Activated CD4-positive, alpha-beta memory T cell treated with anti-CD3 and anti-CD28 coated beads for 36 hours (primary cell): ENCODE measurements at regions not wholly inside any gene's neighbourhood (a gene's known extent, or its start where the extent isn't known, plus 50 kb on each side); places are given as distances from the start of the nearest gene placed in this dataset.
"Not testable (repeated sequence)": the region's sequence is repeated elsewhere in the genome, so short reads cannot be mapped to it uniquely, and the experiment has no call there.

Experiments
- CTCF ChIA-PET: fragments of 350-600 bp; sonication (Branson Sonifier 250); formaldehyde crosslinking; loops from one replicate; lab custom pipeline; 2021; ENCODE audit warnings: antibody characterized with exemption, inconsistent platforms; lab: Charles Lee
- POLR2A ChIA-PET: fragments of 350-600 bp; sonication (Branson Sonifier 250); formaldehyde crosslinking; loops from one replicate; lab custom pipeline; 2021; ENCODE audit warnings: antibody characterized with exemption; lab: Charles Lee
- DNase-seq: peaks from one replicate; pipeline ENCODE4 v3.0.0-alpha.2; 2020
- H3K27ac Mint-ChIP-seq: one replicate; pipeline ENCODE4 v1.8.0; 2021; ENCODE audit warnings: mixed read lengths
- H3K27me3 Mint-ChIP-seq: one replicate; pipeline ENCODE4 v1.8.0; 2021; ENCODE audit warnings: mixed read lengths
- H3K36me3 Mint-ChIP-seq: one replicate; pipeline ENCODE4 v1.8.0; 2021; ENCODE audit warnings: mixed read lengths
- H3K4me1 Mint-ChIP-seq: one replicate; pipeline ENCODE4 v1.8.0; 2021; ENCODE audit warnings: low read depth, mixed read lengths
- H3K4me3 Mint-ChIP-seq: one replicate; pipeline ENCODE4 v1.8.0; 2021; ENCODE audit warnings: mild to moderate bottlenecking, mixed read lengths
- H3K9me3 Mint-ChIP-seq: one replicate; pipeline ENCODE4 v1.8.0; 2021; ENCODE audit warnings: mixed read lengths
- intact Hi-C: fragments of 100-400 bp; cut with micrococcal nuclease; formaldehyde crosslinking; loops from one replicate; pipeline ENCODE4 v1.15.1; 2023

DNA sequence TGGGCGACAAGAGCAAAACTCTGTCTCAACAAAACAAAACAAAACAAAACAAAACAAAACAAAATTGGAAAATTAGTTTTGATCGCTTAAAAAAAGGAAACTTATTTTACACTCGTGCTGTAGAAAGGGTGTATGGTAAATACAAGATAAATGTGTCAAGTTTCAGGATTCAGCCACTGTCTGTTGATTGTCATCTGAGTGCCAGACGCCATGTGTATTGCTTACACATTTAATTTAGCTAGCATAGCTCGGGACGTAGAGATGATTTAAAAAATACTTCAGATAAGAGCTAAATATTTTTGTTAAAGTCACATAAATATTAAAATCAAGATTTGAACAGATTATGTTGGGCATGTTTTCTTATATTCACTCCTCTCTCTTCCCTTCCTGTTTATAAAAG, 568.1 kb upstream of the ZNF804A start:
- Mint-ChIP-seq H3K9me3 (peaks cover 2% of the 10 kb centered on the region), H3K4me1 (no peaks in the 10 kb centered on the region), H3K4me3 (no peak overlapping the region), H3K27me3 (no peaks in the 10 kb centered on the region), H3K36me3 (no peaks in the 10 kb centered on the region), H3K27ac (no peak overlapping the region)
- intact Hi-C loops, result no loop called here
- DNase-seq, result no peak
- ChIA-PET POLR2A (no interaction called here), CTCF (no interaction called here)

DNA sequence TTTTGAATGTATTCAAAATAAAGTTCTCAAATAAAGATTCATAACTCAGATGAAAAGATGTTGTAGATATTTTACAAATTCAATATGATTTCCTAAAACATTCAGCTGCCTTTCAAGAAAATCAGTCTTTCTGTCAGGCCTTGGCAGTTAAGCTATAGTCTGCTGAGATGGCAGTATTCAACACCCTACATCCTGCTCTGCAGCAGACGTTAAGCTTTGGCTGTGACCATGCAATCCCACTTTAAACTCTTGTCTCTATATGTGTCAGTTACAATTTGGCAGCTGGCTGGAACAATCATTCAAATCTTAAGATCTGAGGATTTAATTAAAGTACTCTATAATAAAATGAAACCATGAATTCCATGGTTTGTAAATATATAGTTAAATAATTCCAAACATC, 567.3 kb upstream of the ZNF804A start:
- no peaks in the 10 kb centered on the region for H3K4me1 Mint-ChIP-seq
- H3K27me3 Mint-ChIP-seq, result no peaks in the 10 kb centered on the region
- H3K9me3 Mint-ChIP-seq, result peaks cover 2% of the 10 kb centered on the region
- ChIA-PET POLR2A (no interaction called here), CTCF (no interaction called here)
- H3K27ac Mint-ChIP-seq, result no peak overlapping the region
- no peak overlapping the region for H3K4me3 Mint-ChIP-seq
- intact Hi-C loops, result no loop called here
- DNase-seq, result no peak
- H3K36me3 Mint-ChIP-seq, result no peaks in the 10 kb centered on the region

- Mint-ChIP-seq H3K4me3 (no peak overlapping the region), H3K36me3 (no peaks in the 10 kb centered on the region), H3K27ac (no peak overlapping the region), H3K27me3 (no peaks in the 10 kb centered on the region), H3K9me3 (peaks cover 2% of the 10 kb centered on the region), H3K4me1 (no peaks in the 10 kb centered on the region)
- no peak for DNase-seq
- POLR2A ChIA-PET, result no interaction called here
- CTCF ChIA-PET, result no interaction called here
- intact Hi-C loops, result no loop called here
These were observed 566.8 kb upstream of the ZNF804A start for GRCh38 chr2:184031402-184032147.

DNA sequence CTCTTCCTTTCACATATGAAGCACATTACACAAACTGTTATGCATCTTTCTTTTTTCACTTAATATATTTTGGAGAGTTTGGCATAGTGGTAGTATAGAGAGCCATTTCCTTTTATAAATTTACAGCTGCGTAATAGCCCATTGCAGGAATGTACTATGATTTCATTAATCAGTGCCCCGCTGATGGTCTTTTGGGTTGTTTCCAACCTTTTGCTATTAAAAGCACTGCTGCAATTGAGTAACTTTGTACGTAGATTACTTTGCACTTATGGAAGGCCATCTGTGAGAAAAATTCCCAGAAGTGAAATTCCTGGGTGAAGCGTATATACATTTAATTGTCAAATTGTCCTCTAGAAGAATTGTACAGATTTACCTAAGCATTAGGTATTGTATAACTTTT, 565.3 kb upstream of the ZNF804A start:
- H3K27me3 Mint-ChIP-seq, result no peaks in the 10 kb centered on the region
- ChIA-PET POLR2A (no interaction called here), CTCF (no interaction called here)
- H3K4me1 Mint-ChIP-seq, result no peaks in the 10 kb centered on the region
- no peak overlapping the region for H3K4me3 Mint-ChIP-seq
- H3K36me3 Mint-ChIP-seq, result no peaks in the 10 kb centered on the region
- H3K9me3 Mint-ChIP-seq, result no peaks in the 10 kb centered on the region
- no peak overlapping the region for H3K27ac Mint-ChIP-seq
- intact Hi-C loops, result no loop called here
- DNase-seq, result no peak

DNA sequence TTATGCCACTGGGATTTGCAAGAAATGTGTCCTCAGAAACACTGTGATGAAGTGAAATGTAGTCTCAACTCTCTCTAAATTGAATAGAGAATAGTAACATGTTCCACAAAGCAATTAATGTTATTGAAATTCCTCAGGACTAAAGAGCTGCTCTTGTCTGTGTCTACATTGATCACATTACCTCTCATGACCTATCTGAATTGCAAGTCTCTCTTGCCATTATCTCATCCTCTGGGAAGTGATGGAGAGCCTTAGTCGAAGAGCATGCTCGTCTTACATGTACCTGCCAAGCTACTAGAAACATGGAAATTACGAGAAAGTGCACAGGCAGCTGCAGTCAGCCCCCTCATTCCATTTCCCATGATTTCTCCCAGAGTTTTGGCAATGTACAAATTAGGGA, 561.1 kb upstream of the ZNF804A start:
- Mint-ChIP-seq H3K4me3 (no peak overlapping the region), H3K36me3 (no peaks in the 10 kb centered on the region), H3K27me3 (no peaks in the 10 kb centered on the region), H3K27ac (no peak overlapping the region), H3K9me3 (peaks cover 2% of the 10 kb centered on the region), H3K4me1 (no peaks in the 10 kb centered on the region)
- ChIA-PET POLR2A (no interaction called here), CTCF (no interaction called here)
- DNase-seq, result no peak
- intact Hi-C loops, result no loop called here

GRCh38 chr2:184039493-184039892, 558.8 kb upstream of the ZNF804A start:
- no peak overlapping the region for H3K27ac Mint-ChIP-seq
- H3K9me3 Mint-ChIP-seq, result peaks cover 2% of the 10 kb centered on the region
- DNase-seq, result no peak
- ChIA-PET CTCF (no interaction called here), POLR2A (no interaction called here)
- no peaks in the 10 kb centered on the region for H3K27me3 Mint-ChIP-seq
- no peaks in the 10 kb centered on the region for H3K4me1 Mint-ChIP-seq
- no peaks in the 10 kb centered on the region for H3K36me3 Mint-ChIP-seq
- intact Hi-C loops, result no loop called here
- H3K4me3 Mint-ChIP-seq, result no peak overlapping the region

DNA sequence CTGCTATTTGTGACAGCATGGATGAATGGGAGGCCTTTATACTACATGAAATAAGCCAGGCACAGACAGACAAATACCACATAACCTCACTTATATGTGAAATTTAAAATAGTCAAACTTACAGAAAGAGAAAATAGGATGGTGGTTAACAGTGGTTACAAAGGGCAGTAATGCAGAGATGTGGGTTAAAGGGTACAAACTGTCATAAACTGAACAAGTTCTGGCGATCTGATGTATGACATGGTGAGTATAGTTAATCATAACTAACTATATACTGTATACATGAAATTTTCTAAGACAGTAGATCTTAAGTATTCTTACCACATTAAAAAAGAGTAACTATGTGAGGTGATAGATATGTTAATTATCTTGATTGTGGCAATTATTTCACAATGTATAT, 558.1 kb upstream of the ZNF804A start:
- Mint-ChIP-seq H3K36me3 (no peaks in the 10 kb centered on the region), H3K9me3 (peaks cover 2% of the 10 kb centered on the region), H3K4me3 (no peak overlapping the region), H3K27ac (no peak overlapping the region), H3K27me3 (no peaks in the 10 kb centered on the region), H3K4me1 (no peaks in the 10 kb centered on the region)
- POLR2A ChIA-PET, result no interaction called here
- no peak for DNase-seq
- intact Hi-C loops, result no loop called here
- CTCF ChIA-PET, result interaction anchor here (0.9 kb wide), 1 partner anchor 9 kb away, joined by 3 read pairs; no protein-coding TSS in a partner anchor

DNA sequence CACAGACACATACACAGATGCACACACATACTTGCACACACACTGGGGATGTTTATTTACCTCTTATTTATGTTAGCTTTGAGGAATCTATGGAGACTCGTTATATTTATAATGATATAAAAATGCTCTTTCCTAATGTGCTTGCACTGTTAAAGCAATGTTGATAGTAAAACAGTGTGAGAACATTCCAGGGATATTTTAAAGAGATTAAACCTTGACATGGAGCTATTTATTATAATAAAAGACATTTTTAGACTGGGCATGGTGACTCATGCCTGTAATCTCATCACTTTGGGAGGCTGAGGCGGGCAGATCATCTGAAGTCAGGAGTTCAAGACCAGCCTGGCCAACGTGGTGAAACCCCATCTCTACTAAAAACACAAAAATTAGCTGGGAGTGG, 557.3 kb upstream of the ZNF804A start:
- Mint-ChIP-seq H3K27me3 (no peaks in the 10 kb centered on the region), H3K4me1 (no peaks in the 10 kb centered on the region), H3K9me3 (peaks cover 2% of the 10 kb centered on the region), H3K4me3 (no peak overlapping the region), H3K27ac (no peak overlapping the region), H3K36me3 (no peaks in the 10 kb centered on the region)
- intact Hi-C loops, result no loop called here
- ChIA-PET POLR2A (no interaction called here), CTCF (interaction anchor here (0.9 kb wide), 1 partner anchor 8 kb away, joined by 3 read pairs; no protein-coding TSS in a partner anchor)
- DNase-seq, result no peak

- intact Hi-C loops, result no loop called here
- peaks cover 2% of the 10 kb centered on the region for H3K9me3 Mint-ChIP-seq
- H3K36me3 Mint-ChIP-seq, result no peaks in the 10 kb centered on the region
- H3K4me1 Mint-ChIP-seq, result no peaks in the 10 kb centered on the region
- no peak overlapping the region for H3K4me3 Mint-ChIP-seq
- H3K27ac Mint-ChIP-seq, result no peak overlapping the region
- no peaks in the 10 kb centered on the region for H3K27me3 Mint-ChIP-seq
- POLR2A ChIA-PET, result no interaction called here
- DNase-seq, result no peak
- CTCF ChIA-PET, result no interaction called here
These were observed 556.6 kb upstream of the ZNF804A start for GRCh38 chr2:184041777-184042176.

DNA sequence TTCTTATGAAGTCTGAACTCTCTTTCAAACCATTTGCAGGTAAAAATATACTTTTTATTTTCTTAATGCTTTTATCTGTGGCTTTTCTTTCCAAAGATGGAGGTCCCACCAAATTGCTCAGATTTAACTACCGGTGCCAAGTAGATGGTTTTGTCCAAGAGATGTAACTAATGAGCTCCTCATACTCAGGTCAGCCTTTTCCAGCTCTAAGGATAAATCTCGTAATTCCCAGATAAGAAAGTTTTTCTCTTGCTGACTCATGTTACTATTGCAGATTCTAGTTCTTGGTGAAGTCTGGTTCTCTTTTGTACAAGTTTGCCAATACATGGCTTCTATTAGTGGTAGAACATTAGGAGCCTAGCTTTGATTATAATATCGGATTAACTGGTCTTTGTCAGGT, 550.8 kb upstream of the ZNF804A start:
- H3K9me3 Mint-ChIP-seq, result peaks cover 3% of the 10 kb centered on the region
- ChIA-PET CTCF (no interaction called here), POLR2A (no interaction called here)
- H3K27ac Mint-ChIP-seq, result no peak overlapping the region
- no peak for DNase-seq
- H3K27me3 Mint-ChIP-seq, result no peaks in the 10 kb centered on the region
- no peaks in the 10 kb centered on the region for H3K36me3 Mint-ChIP-seq
- no peak overlapping the region for H3K4me3 Mint-ChIP-seq
- intact Hi-C loops, result no loop called here
- no peaks in the 10 kb centered on the region for H3K4me1 Mint-ChIP-seq

DNA sequence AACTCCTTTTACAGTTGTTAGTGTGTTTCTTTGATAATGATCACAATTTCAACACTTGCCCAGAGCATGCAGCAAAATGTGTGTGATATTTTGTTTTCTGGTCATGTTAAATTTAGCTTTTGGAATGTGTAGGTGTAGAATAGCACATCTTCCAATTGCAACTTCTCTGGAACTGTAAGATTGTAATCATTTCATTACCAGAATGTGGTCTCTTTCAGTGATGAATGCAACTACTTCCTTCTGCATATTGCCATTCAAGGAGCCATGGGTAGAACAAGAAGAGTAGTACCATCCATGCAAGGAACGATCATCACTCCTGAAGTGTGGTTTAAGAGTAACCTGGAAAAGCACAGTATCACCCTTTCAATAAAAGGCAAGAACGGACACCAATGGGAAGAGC, 548.8 kb upstream of the ZNF804A start:
- ChIA-PET CTCF (interaction anchor here (0.9 kb wide), 1 partner anchor 9 kb away, joined by 3 read pairs; no protein-coding TSS in a partner anchor), POLR2A (no interaction called here)
- Mint-ChIP-seq H3K27me3 (no peaks in the 10 kb centered on the region), H3K27ac (no peak overlapping the region), H3K4me1 (no peaks in the 10 kb centered on the region), H3K36me3 (no peaks in the 10 kb centered on the region), H3K4me3 (no peak overlapping the region), H3K9me3 (peaks cover 3% of the 10 kb centered on the region)
- intact Hi-C loops, result no loop called here
- DNase-seq, result no peak

DNA sequence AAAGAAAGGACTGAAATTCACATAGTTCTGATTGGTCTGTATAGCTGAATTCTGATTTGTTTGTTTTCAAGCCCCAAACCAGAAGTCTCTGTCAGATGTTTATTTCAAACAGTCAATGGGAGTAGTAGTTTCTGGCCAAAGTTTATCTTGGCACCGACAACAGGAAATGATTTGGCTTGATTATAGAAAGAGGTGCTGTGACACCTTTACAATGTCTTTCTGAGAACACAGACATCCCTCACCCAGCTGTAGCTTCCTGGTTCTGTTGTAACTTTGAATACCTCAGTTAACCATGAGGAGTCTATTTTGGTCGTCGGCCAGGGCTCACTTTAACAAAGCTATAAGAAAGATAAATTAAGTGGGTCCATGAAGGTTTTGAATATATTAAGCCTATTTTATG, 545.0 kb upstream of the ZNF804A start:
- no peaks in the 10 kb centered on the region for H3K27me3 Mint-ChIP-seq
- no peaks in the 10 kb centered on the region for H3K36me3 Mint-ChIP-seq
- intact Hi-C loops, result no loop called here
- ChIA-PET POLR2A (no interaction called here), CTCF (no interaction called here)
- H3K9me3 Mint-ChIP-seq, result peaks cover 3% of the 10 kb centered on the region
- H3K27ac Mint-ChIP-seq, result no peak overlapping the region
- no peak for DNase-seq
- H3K4me1 Mint-ChIP-seq, result no peaks in the 10 kb centered on the region
- no peak overlapping the region for H3K4me3 Mint-ChIP-seq

DNA sequence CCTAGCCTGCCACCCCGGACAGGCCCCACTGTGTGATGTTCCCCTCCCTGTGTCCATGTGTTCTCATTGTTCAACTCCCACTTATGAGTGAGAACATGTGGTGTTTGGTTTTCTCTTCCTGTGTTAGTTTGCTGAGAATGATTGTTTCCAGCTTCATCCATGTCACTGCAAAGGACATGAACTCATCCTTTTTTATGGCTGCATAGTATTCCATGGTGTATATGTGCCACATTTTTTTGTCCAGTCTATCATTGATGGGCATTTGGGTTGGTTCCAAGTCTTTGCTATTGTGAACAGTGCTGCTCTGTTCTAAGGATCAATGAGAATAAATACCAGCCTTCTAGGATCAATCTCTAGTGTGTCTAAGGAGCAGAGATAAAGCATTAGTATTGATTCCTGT, 543.9 kb upstream of the ZNF804A start:
- H3K27ac Mint-ChIP-seq, H3K27me3 Mint-ChIP-seq, H3K9me3 Mint-ChIP-seq, H3K4me1 Mint-ChIP-seq, H3K4me3 Mint-ChIP-seq, DNase-seq, H3K36me3 Mint-ChIP-seq, POLR2A ChIA-PET, intact Hi-C loops: not testable (repeated sequence)
- CTCF ChIA-PET, result interaction anchor here (1.0 kb wide), 1 partner anchor 805 kb away, joined by 3 read pairs; no protein-coding TSS in a partner anchor
